ENCODE measurements at regions not wholly inside any gene's neighbourhood (a gene's known extent, or its start where the extent isn't known, plus 50 kb on each side); places are given as distances from the start of the nearest gene placed in this dataset.

DNA sequence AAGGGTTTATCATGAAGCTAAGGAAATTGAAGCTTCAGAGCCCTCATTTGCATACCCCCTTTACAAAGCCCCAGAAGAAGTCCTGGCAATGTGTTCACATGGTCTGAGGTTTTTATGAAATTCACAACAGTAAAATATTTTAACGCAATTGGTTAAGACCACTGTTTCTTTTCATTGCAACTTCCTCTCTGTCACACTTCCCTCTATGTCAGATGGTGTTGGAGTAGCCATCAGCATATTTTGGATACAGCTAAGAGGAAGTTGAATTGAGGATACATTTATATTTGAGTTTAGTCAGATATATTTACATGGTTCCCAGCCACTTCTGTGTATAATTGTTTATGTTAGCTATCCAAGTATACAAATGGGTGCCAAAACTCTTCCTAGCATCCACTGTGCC lies 170.0 kb downstream of the TXNL1 start:
- Histone ChIP-seq H3K27me3 (ENCODE audit: control insufficient read depth in 2 of 2, insufficient read depth in 2 of 2, low read length in 2 of 2) (no peaks in the 10 kb centered on the region), H2AFZ (ENCODE audit: insufficient read depth, low read depth, low read length, poor library complexity, severe bottlenecking) (peak overlapping the region; percentile 31), H4K20me1 (ENCODE audit: insufficient read depth, low read length) (no peaks in the 10 kb centered on the region), H3K9me3 (replicated peaks in 1 of 2; ENCODE audit: control insufficient read depth in 1 of 2, insufficient read depth in 1 of 2, low read length in 2 of 2) (peaks cover 19 to 24% of the 10 kb centered on the region in 2 donors), H3K27ac (ENCODE audit: low read depth in 1 of 2, low read length in 2 of 2) (peak overlapping the region; percentile 66 to 83), H3K4me2 (replicated peaks; ENCODE audit: extremely low read depth, low read length, poor library complexity, severe bottlenecking) (peak overlapping the region; percentile 21), H3K4me3 (replicated peaks in 1 of 3; ENCODE audit: low read depth in 2 of 3, low read length in 3 of 3) (peak overlapping the region in 1 of 3 experiments; percentile 23), H3K79me2 (ENCODE audit: insufficient read depth, low read length) (no peaks in the 10 kb centered on the region), H3K36me3 (replicated peaks in 1 of 2; ENCODE audit: control insufficient read depth in 1 of 2, insufficient read depth in 2 of 2, low read length in 2 of 2) (no peaks in the 10 kb centered on the region), H3K4me1 (ENCODE audit: control insufficient read depth in 1 of 2, insufficient read depth in 2 of 2, low read length in 2 of 2) (peaks cover 17 to 21% of the 10 kb centered on the region in 2 donors), H3K9ac (ENCODE audit: insufficient read depth, low read length, poor library complexity, severe bottlenecking) (no peak overlapping the region)
- Mint-ChIP-seq H3K36me3 (peaks cover 3 to 7% of the 10 kb centered on the region in 2 donors), H3K27me3 (ENCODE audit: low read depth in 3 of 3) (peaks cover 0 to 5% (median 0%) of the 10 kb centered on the region in 3 donors), H3K9me3 (peaks cover 22 to 35% (median 32%) of the 10 kb centered on the region in 7 donors), H3K27ac (peak overlapping the region; percentile 87 to 96 (median 91)), H3K4me3 (peak overlapping the region in 1 of 2 donors; percentile 19), H3K4me1 (peaks cover 18% of the 10 kb centered on the region)
- intact Hi-C loops (cut with micrococcal nuclease), result no loop called here
- no CpG with 5 or more reads among the region's 1 CpG for WGBS (ENCODE audit: insufficient coverage)
- TF ChIP-seq, protein P1, sequence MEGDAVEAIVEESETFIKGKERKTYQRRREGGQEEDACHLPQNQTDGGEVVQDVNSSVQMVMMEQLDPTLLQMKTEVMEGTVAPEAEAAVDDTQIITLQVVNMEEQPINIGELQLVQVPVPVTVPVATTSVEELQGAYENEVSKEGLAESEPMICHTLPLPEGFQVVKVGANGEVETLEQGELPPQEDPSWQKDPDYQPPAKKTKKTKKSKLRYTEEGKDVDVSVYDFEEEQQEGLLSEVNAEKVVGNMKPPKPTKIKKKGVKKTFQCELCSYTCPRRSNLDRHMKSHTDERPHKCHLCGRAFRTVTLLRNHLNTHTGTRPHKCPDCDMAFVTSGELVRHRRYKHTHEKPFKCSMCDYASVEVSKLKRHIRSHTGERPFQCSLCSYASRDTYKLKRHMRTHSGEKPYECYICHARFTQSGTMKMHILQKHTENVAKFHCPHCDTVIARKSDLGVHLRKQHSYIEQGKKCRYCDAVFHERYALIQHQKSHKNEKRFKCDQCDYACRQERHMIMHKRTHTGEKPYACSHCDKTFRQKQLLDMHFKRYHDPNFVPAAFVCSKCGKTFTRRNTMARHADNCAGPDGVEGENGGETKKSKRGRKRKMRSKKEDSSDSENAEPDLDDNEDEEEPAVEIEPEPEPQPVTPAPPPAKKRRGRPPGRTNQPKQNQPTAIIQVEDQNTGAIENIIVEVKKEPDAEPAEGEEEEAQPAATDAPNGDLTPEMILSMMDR (IDR thresholded peaks at IDR 0.05), result no peak
- DNase-seq, result peak; percentile 71 to 83 (median 80)

DNA sequence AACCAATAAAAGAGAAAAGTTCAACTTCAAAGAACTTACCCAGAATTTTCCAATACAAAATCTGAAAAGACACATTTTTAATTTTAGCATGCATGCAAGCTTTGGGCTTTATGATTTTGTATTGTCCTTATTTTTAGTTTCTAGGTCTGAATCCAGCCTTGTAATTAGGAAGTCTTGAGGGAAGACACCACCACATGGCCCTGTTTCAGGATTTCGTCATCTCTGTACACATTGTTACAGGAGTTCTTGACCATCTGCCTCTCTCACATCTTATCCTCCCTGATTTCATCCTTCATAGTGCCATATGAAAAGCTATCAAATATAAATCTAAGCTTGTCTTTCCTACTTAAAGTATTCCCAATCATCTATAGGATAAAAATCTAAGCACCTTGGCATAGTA lies 176.1 kb downstream of the TXNL1 start:
- H3K79me2 ChIP-seq (ENCODE audit: insufficient read depth, low read length), result no peaks in the 10 kb centered on the region
- peak overlapping the region in 2 of 7 donors; percentile 21 to 25 for H3K27ac Mint-ChIP-seq
- H3K4me3 Mint-ChIP-seq, result no peak overlapping the region
- no peak overlapping the region for H3K4me3 ChIP-seq (replicated peaks in 1 of 3; ENCODE audit: low read depth in 2 of 3, low read length in 3 of 3)
- TF ChIP-seq, protein P1 (IDR thresholded peaks at IDR 0.05), result no peak
- no peak overlapping the region for H3K4me2 ChIP-seq (replicated peaks; ENCODE audit: extremely low read depth, low read length, poor library complexity, severe bottlenecking)
- no peak overlapping the region for H3K27ac ChIP-seq (ENCODE audit: low read depth in 1 of 2, low read length in 2 of 2)
- H2AFZ ChIP-seq (ENCODE audit: insufficient read depth, low read depth, low read length, poor library complexity, severe bottlenecking), result no peak overlapping the region
- WGBS (ENCODE audit: insufficient coverage), result 83% methylated on average over 1 of the region's 1 CpG
- no peak overlapping the region for H3K9ac ChIP-seq (ENCODE audit: insufficient read depth, low read length, poor library complexity, severe bottlenecking)
- H3K9me3 ChIP-seq (replicated peaks in 1 of 2; ENCODE audit: control insufficient read depth in 1 of 2, insufficient read depth in 1 of 2, low read length in 2 of 2), result peaks cover 19 to 32% of the 10 kb centered on the region in 2 donors
- peaks cover 28 to 48% (median 37%) of the 10 kb centered on the region in 7 donors for H3K9me3 Mint-ChIP-seq
- intact Hi-C loops (cut with micrococcal nuclease), result no loop called here
- H3K27me3 ChIP-seq (ENCODE audit: control insufficient read depth in 2 of 2, insufficient read depth in 2 of 2, low read length in 2 of 2), result no peaks in the 10 kb centered on the region
- H3K4me1 ChIP-seq (ENCODE audit: control insufficient read depth in 1 of 2, insufficient read depth in 2 of 2, low read length in 2 of 2), result peaks cover 35 to 38% of the 10 kb centered on the region in 2 donors
- no peaks in the 10 kb centered on the region for H3K36me3 ChIP-seq (replicated peaks in 1 of 2; ENCODE audit: control insufficient read depth in 1 of 2, insufficient read depth in 2 of 2, low read length in 2 of 2)
- peaks cover 30% of the 10 kb centered on the region for H3K4me1 Mint-ChIP-seq
- no peak for DNase-seq
- H3K27me3 Mint-ChIP-seq (ENCODE audit: low read depth in 3 of 3), result peaks cover 0 to 4% (median 0%) of the 10 kb centered on the region in 3 donors
- no peaks in the 10 kb centered on the region for H4K20me1 ChIP-seq (ENCODE audit: insufficient read depth, low read length)
- peaks cover 6 to 7% of the 10 kb centered on the region in 2 donors for H3K36me3 Mint-ChIP-seq
